Right forelimb (tissue), 1 donor: ENCODE measurements at regions not wholly inside any gene's neighbourhood (a gene's known extent, or its start where the extent isn't known, plus 50 kb on each side); places are given as distances from the start of the nearest gene placed in this dataset.
"Not testable (repeated sequence)": the region's sequence is repeated elsewhere in the genome, so short reads cannot be mapped to it uniquely, and the experiment has no call there.

Source experiments
- DNase-seq: peaks from one replicate; pipeline ENCODE4 v3.0.0-alpha.2; 2018

GRCh38 chr20:6407163-6407562 lies 284.3 kb upstream of the FERMT1 start:
- no peak for DNase-seq

- no peak for DNase-seq
Observed at GRCh38 chr20:6401893-6402557, 279.2 kb upstream of the FERMT1 start.

- DNase-seq, result no peak
Observed at GRCh38 chr20:6397115-6397514, 274.3 kb upstream of the FERMT1 start.

GRCh38 chr20:6395695-6396094 lies 272.9 kb upstream of the FERMT1 start:
- DNase-seq, result no peak

- DNase-seq, result no peak
Observed at GRCh38 chr20:6388671-6389197, 265.9 kb upstream of the FERMT1 start.

GRCh38 chr20:6384956-6385486 lies 262.2 kb upstream of the FERMT1 start:
- DNase-seq, result no peak

GRCh38 chr20:6384380-6384779 lies 261.6 kb upstream of the FERMT1 start:
- DNase-seq, result no peak

GRCh38 chr20:6381887-6382286 lies 259.1 kb upstream of the FERMT1 start:
- DNase-seq, result no peak

GRCh38 chr20:6362245-6362644 lies 239.4 kb upstream of the FERMT1 start:
- no peak for DNase-seq

GRCh38 chr20:6360766-6361165 lies 237.9 kb upstream of the FERMT1 start:
- no peak for DNase-seq

GRCh38 chr20:6355754-6356451 lies 233.1 kb upstream of the FERMT1 start:
- DNase-seq, result no peak

- no peak for DNase-seq
Observed at GRCh38 chr20:6348908-6349307, 226.1 kb upstream of the FERMT1 start.

GRCh38 chr20:6347916-6348315 lies 225.1 kb upstream of the FERMT1 start:
- no peak for DNase-seq

- DNase-seq, result no peak
Observed at GRCh38 chr20:6341491-6341890, 218.7 kb upstream of the FERMT1 start.

GRCh38 chr20:6339176-6339575 lies 216.3 kb upstream of the FERMT1 start:
- no peak for DNase-seq

GRCh38 chr20:6333110-6333509 lies 210.3 kb upstream of the FERMT1 start:
- no peak for DNase-seq

- DNase-seq, result not testable (repeated sequence)
Observed at GRCh38 chr20:6321235-6321634, 198.4 kb upstream of the FERMT1 start.

GRCh38 chr20:6311841-6312655 lies 189.2 kb upstream of the FERMT1 start:
- no peak for DNase-seq

- no peak for DNase-seq
Observed at GRCh38 chr20:6311097-6311496, 188.3 kb upstream of the FERMT1 start.

- DNase-seq, result no peak
Observed at GRCh38 chr20:6305536-6305935, 182.7 kb upstream of the FERMT1 start.

- DNase-seq, result no peak
Observed at GRCh38 chr20:6302041-6302440, 179.2 kb upstream of the FERMT1 start.

GRCh38 chr20:6299456-6299855 lies 176.6 kb upstream of the FERMT1 start:
- no peak for DNase-seq

GRCh38 chr20:6298049-6298448 lies 175.2 kb upstream of the FERMT1 start:
- DNase-seq, result no peak
